ENCODE measurements at regions not wholly inside any gene's neighbourhood (a gene's known extent, or its start where the extent isn't known, plus 50 kb on each side); places are given as distances from the start of the nearest gene placed in this dataset.

DNA sequence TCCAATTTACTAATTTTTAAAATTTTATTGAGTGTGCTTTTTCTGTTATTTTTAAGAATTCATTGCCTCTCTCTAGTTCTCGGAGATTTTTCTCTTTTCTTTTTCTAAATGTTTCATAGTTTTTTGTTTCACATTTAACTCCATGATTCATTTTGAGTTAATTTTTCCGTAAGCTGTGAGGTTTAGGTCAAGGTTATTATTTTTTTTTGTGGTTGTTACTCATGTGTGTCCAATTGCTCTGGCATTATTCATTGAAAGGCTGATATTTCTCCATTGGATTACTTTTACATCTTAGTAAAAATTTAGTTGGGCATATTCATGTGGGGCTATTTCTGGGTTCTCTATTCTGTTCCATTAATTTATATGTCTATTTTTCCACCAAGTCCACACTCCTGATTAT, 220.8 kb downstream of the MID1IP1 start:
- DNase-seq, result no peak
- H3K4me3 ChIP-seq (ENCODE audit: low read length), result no peak overlapping the region
- no peak overlapping the region for H3K4me2 ChIP-seq (ENCODE audit: low read depth, low read length, poor library complexity, severe bottlenecking)
- H3K4me1 ChIP-seq (ENCODE audit: low read length), result no peaks in the 10 kb centered on the region
- no peaks in the 10 kb centered on the region for H3K27me3 ChIP-seq (ENCODE audit: low read length)
- H4K20me1 ChIP-seq (ENCODE audit: insufficient read depth, low read depth, low read length), result no peaks in the 10 kb centered on the region
- H3K9ac ChIP-seq (ENCODE audit: low read length), result no peak overlapping the region
- peaks cover under 1% of the 10 kb centered on the region; the same call in 1 of the 2 replicates for H3K9me3 ChIP-seq (ENCODE audit: low read length)
- no peak overlapping the region for H2AFZ ChIP-seq (ENCODE audit: low read length)
- no peaks in the 10 kb centered on the region for H3K9me2 ChIP-seq (replicated peaks; ENCODE audit: insufficient read depth, low read length)
- no peaks in the 10 kb centered on the region for H3K36me3 ChIP-seq (ENCODE audit: insufficient read depth, low read length)
- H3K27ac ChIP-seq (ENCODE audit: low read length), result no peak overlapping the region
- no peaks in the 10 kb centered on the region for H3K79me2 ChIP-seq (ENCODE audit: low read length)

- H3K9me3 ChIP-seq (ENCODE audit: low read length), result peaks cover 26% of the 10 kb centered on the region
- no peak overlapping the region for H3K4me2 ChIP-seq (ENCODE audit: low read depth, low read length, poor library complexity, severe bottlenecking)
- no peaks in the 10 kb centered on the region for H4K20me1 ChIP-seq (ENCODE audit: insufficient read depth, low read depth, low read length)
- no peaks in the 10 kb centered on the region for H3K4me1 ChIP-seq (ENCODE audit: low read length)
- H3K9me2 ChIP-seq (replicated peaks; ENCODE audit: insufficient read depth, low read length), result no peaks in the 10 kb centered on the region
- no peak for DNase-seq
- H3K27ac ChIP-seq (ENCODE audit: low read length), result no peak overlapping the region
- H3K79me2 ChIP-seq (ENCODE audit: low read length), result no peaks in the 10 kb centered on the region
- no peaks in the 10 kb centered on the region for H3K27me3 ChIP-seq (ENCODE audit: low read length)
- no peaks in the 10 kb centered on the region for H3K36me3 ChIP-seq (ENCODE audit: insufficient read depth, low read length)
- H2AFZ ChIP-seq (ENCODE audit: low read length), result no peak overlapping the region
- no peak overlapping the region for H3K9ac ChIP-seq (ENCODE audit: low read length)
- no peak overlapping the region for H3K4me3 ChIP-seq (ENCODE audit: low read length)
Measured at GRCh38 chrX:39029221-39029620, 228.0 kb downstream of the MID1IP1 start.

- H3K4me1 ChIP-seq (ENCODE audit: low read length), result no peaks in the 10 kb centered on the region
Measured at GRCh38 chrX:39030636-39031035, 229.4 kb downstream of the MID1IP1 start.

DNA sequence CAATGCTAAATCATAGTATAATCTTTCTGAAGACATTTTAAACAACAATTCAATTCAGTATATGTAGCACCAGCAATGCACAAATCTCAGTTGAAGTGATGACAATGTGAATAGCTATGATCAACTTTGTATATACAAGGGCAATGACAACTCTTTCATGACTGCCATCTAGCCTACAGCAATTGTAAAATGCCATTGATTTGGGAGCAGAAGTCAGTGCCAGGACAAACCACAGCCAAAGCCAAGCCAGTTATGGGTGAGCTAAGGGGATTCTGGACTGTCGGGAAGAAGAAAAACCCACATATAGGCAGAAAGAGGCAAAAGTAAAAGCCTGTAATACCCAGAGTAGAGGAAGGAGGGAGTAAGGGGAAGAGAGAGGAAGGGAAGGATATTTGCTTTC, 238.6 kb downstream of the MID1IP1 start:
- peaks cover 5% of the 10 kb centered on the region; the same call in 1 of the 2 replicates for H3K9me2 ChIP-seq (replicated peaks; ENCODE audit: insufficient read depth, low read length)
- H3K4me1 ChIP-seq (ENCODE audit: low read length), result no peaks in the 10 kb centered on the region
- no peak overlapping the region for H3K27ac ChIP-seq (ENCODE audit: low read length)
- H3K36me3 ChIP-seq (ENCODE audit: insufficient read depth, low read length), result no peaks in the 10 kb centered on the region
- no peaks in the 10 kb centered on the region for H3K27me3 ChIP-seq (ENCODE audit: low read length)
- H2AFZ ChIP-seq (ENCODE audit: low read length), result no peak overlapping the region
- no peak overlapping the region for H3K9ac ChIP-seq (ENCODE audit: low read length)
- no peaks in the 10 kb centered on the region for H3K9me3 ChIP-seq (ENCODE audit: low read length)
- H3K79me2 ChIP-seq (ENCODE audit: low read length), result no peaks in the 10 kb centered on the region
- H3K4me3 ChIP-seq (ENCODE audit: low read length), result no peak overlapping the region
- no peak for DNase-seq
- no peak overlapping the region for H3K4me2 ChIP-seq (ENCODE audit: low read depth, low read length, poor library complexity, severe bottlenecking)
- H4K20me1 ChIP-seq (ENCODE audit: insufficient read depth, low read depth, low read length), result no peaks in the 10 kb centered on the region

More at GRCh38 chrX:39030636-39031035, 229.4 kb downstream of the MID1IP1 start:
- Histone ChIP-seq H3K27me3 (ENCODE audit: low read length) (no peaks in the 10 kb centered on the region), H3K36me3 (ENCODE audit: insufficient read depth, low read length) (no peaks in the 10 kb centered on the region), H3K9ac (ENCODE audit: low read length) (no peak overlapping the region), H3K9me2 (replicated peaks; ENCODE audit: insufficient read depth, low read length) (no peaks in the 10 kb centered on the region), H3K4me3 (ENCODE audit: low read length) (no peak overlapping the region), H4K20me1 (ENCODE audit: insufficient read depth, low read depth, low read length) (no peaks in the 10 kb centered on the region), H3K9me3 (ENCODE audit: low read length) (peaks cover 29% of the 10 kb centered on the region), H3K4me2 (ENCODE audit: low read depth, low read length, poor library complexity, severe bottlenecking) (no peak overlapping the region), H2AFZ (ENCODE audit: low read length) (no peak overlapping the region), H3K27ac (ENCODE audit: low read length) (no peak overlapping the region), H3K79me2 (ENCODE audit: low read length) (no peaks in the 10 kb centered on the region)
- DNase-seq, result no peak

- H3K27ac ChIP-seq (ENCODE audit: low read length), result no peak overlapping the region
- no peak overlapping the region for H3K9ac ChIP-seq (ENCODE audit: low read length)
- DNase-seq, result no peak
- no peak overlapping the region for H2AFZ ChIP-seq (ENCODE audit: low read length)
- H4K20me1 ChIP-seq (ENCODE audit: insufficient read depth, low read depth, low read length), result no peaks in the 10 kb centered on the region
- H3K9me3 ChIP-seq (ENCODE audit: low read length), result no peaks in the 10 kb centered on the region
- no peaks in the 10 kb centered on the region for H3K27me3 ChIP-seq (ENCODE audit: low read length)
- H3K36me3 ChIP-seq (ENCODE audit: insufficient read depth, low read length), result no peaks in the 10 kb centered on the region
- H3K4me1 ChIP-seq (ENCODE audit: low read length), result no peaks in the 10 kb centered on the region
- 0 out of 2 replicates have a peak, but pooled peaks cover 5% of the 10 kb centered on the region for H3K9me2 ChIP-seq (replicated peaks; ENCODE audit: insufficient read depth, low read length)
- no peaks in the 10 kb centered on the region for H3K79me2 ChIP-seq (ENCODE audit: low read length)
- H3K4me3 ChIP-seq (ENCODE audit: low read length), result no peak overlapping the region
- no peak overlapping the region for H3K4me2 ChIP-seq (ENCODE audit: low read depth, low read length, poor library complexity, severe bottlenecking)
Measured at GRCh38 chrX:39043838-39044550, 242.7 kb downstream of the MID1IP1 start.

GRCh38 chrX:39047174-39047573, 245.9 kb downstream of the MID1IP1 start:
- 0 out of 2 replicates have a peak, but pooled peaks cover 5% of the 10 kb centered on the region for H3K9me2 ChIP-seq (replicated peaks; ENCODE audit: insufficient read depth, low read length)
- no peaks in the 10 kb centered on the region for H3K79me2 ChIP-seq (ENCODE audit: low read length)
- no peak overlapping the region for H3K27ac ChIP-seq (ENCODE audit: low read length)
- H3K27me3 ChIP-seq (ENCODE audit: low read length), result no peaks in the 10 kb centered on the region
- no peak overlapping the region for H3K4me2 ChIP-seq (ENCODE audit: low read depth, low read length, poor library complexity, severe bottlenecking)
- no peaks in the 10 kb centered on the region for H3K36me3 ChIP-seq (ENCODE audit: insufficient read depth, low read length)
- no peaks in the 10 kb centered on the region for H3K4me1 ChIP-seq (ENCODE audit: low read length)
- DNase-seq, result no peak
- no peaks in the 10 kb centered on the region for H3K9me3 ChIP-seq (ENCODE audit: low read length)
- H4K20me1 ChIP-seq (ENCODE audit: insufficient read depth, low read depth, low read length), result no peaks in the 10 kb centered on the region
- no peak overlapping the region for H3K9ac ChIP-seq (ENCODE audit: low read length)
- no peak overlapping the region for H2AFZ ChIP-seq (ENCODE audit: low read length)
- H3K4me3 ChIP-seq (ENCODE audit: low read length), result no peak overlapping the region

DNA sequence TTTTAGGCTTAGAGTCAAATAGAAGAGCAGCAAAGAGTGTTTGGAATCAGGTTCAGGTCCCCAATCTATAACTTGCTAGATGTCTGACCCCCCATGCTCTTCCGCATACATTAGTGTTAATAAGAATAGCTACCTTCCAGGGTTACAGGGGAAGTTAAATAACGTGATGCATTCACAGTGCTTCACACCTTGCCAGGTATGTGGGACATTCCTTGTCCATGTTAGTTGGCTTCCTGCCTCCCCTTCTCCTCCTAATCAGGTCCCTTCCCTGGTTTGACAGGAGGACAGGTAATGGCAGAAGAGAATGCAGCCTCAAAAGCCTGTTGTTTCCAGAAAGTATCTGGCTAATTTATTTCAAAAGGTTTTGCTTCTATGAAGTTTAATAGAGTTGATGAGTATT, 248.7 kb downstream of the MID1IP1 start:
- no peak for DNase-seq
- Histone ChIP-seq H3K9ac (ENCODE audit: low read length) (no peak overlapping the region), H3K79me2 (ENCODE audit: low read length) (no peaks in the 10 kb centered on the region), H3K9me3 (ENCODE audit: low read length) (no peaks in the 10 kb centered on the region), H2AFZ (ENCODE audit: low read length) (no peak overlapping the region), H3K36me3 (ENCODE audit: insufficient read depth, low read length) (no peaks in the 10 kb centered on the region), H3K27me3 (ENCODE audit: low read length) (no peaks in the 10 kb centered on the region), H3K4me1 (ENCODE audit: low read length) (no peaks in the 10 kb centered on the region), H3K4me3 (ENCODE audit: low read length) (no peak overlapping the region), H4K20me1 (ENCODE audit: insufficient read depth, low read depth, low read length) (no peaks in the 10 kb centered on the region), H3K9me2 (replicated peaks; ENCODE audit: insufficient read depth, low read length) (no peaks in the 10 kb centered on the region), H3K4me2 (ENCODE audit: low read depth, low read length, poor library complexity, severe bottlenecking) (no peak overlapping the region), H3K27ac (ENCODE audit: low read length) (no peak overlapping the region)

GRCh38 chrX:39050427-39050826, 249.2 kb downstream of the MID1IP1 start:
- no peak overlapping the region for H3K4me3 ChIP-seq (ENCODE audit: low read length)
- H4K20me1 ChIP-seq (ENCODE audit: insufficient read depth, low read depth, low read length), result no peaks in the 10 kb centered on the region
- DNase-seq, result no peak
- no peaks in the 10 kb centered on the region for H3K9me3 ChIP-seq (ENCODE audit: low read length)
- H3K79me2 ChIP-seq (ENCODE audit: low read length), result no peaks in the 10 kb centered on the region
- no peak overlapping the region for H3K4me2 ChIP-seq (ENCODE audit: low read depth, low read length, poor library complexity, severe bottlenecking)
- no peaks in the 10 kb centered on the region for H3K9me2 ChIP-seq (replicated peaks; ENCODE audit: insufficient read depth, low read length)
- no peak overlapping the region for H3K27ac ChIP-seq (ENCODE audit: low read length)
- H3K27me3 ChIP-seq (ENCODE audit: low read length), result no peaks in the 10 kb centered on the region
- no peaks in the 10 kb centered on the region for H3K36me3 ChIP-seq (ENCODE audit: insufficient read depth, low read length)
- no peak overlapping the region for H3K9ac ChIP-seq (ENCODE audit: low read length)
- H3K4me1 ChIP-seq (ENCODE audit: low read length), result no peaks in the 10 kb centered on the region
- H2AFZ ChIP-seq (ENCODE audit: low read length), result no peak overlapping the region

All from Karpas-422 (cell line).